DND-41 (cell line): ENCODE measurements at regions not wholly inside any gene's neighbourhood (a gene's known extent, or its start where the extent isn't known, plus 50 kb on each side); places are given as distances from the start of the nearest gene placed in this dataset.

Source experiments
- EZH2 ChIP-seq: IDR thresholded peaks from 3 replicates; pipeline ENCODE4 v1.6.1; 2012; ENCODE audit warnings: borderline replicate concordance, low read depth, mild to moderate bottlenecking, moderate library complexity, low read length, inconsistent platforms; ENCODE audit not compliant: severe bottlenecking
- TF ChIP-seq, protein P1 (sequence below): IDR thresholded peaks from 2 replicates; pipeline ENCODE4 v1.5.1; 2012; ENCODE audit warnings: borderline replicate concordance, low read length, moderate library complexity, mild to moderate bottlenecking; ENCODE audit not compliant: poor library complexity, severe bottlenecking; ENCODE audit errors: extremely low read depth

GRCh38 chr3:8355346-8355745 is 146.3 kb upstream of the LMCD1 start:
- TF ChIP-seq, protein P1, sequence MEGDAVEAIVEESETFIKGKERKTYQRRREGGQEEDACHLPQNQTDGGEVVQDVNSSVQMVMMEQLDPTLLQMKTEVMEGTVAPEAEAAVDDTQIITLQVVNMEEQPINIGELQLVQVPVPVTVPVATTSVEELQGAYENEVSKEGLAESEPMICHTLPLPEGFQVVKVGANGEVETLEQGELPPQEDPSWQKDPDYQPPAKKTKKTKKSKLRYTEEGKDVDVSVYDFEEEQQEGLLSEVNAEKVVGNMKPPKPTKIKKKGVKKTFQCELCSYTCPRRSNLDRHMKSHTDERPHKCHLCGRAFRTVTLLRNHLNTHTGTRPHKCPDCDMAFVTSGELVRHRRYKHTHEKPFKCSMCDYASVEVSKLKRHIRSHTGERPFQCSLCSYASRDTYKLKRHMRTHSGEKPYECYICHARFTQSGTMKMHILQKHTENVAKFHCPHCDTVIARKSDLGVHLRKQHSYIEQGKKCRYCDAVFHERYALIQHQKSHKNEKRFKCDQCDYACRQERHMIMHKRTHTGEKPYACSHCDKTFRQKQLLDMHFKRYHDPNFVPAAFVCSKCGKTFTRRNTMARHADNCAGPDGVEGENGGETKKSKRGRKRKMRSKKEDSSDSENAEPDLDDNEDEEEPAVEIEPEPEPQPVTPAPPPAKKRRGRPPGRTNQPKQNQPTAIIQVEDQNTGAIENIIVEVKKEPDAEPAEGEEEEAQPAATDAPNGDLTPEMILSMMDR = no peak
- no peak for TF ChIP-seq EZH2
